Epithelial cell of proximal tubule (primary cell): ENCODE measurements at regions not wholly inside any gene's neighbourhood (a gene's known extent, or its start where the extent isn't known, plus 50 kb on each side); places are given as distances from the start of the nearest gene placed in this dataset.
"Not testable (repeated sequence)": the region's sequence is repeated elsewhere in the genome, so short reads cannot be mapped to it uniquely, and the experiment has no call there.

ENCODE experiments used
- DNase-seq: peaks from one replicate; pipeline ENCODE4 v3.0.0-alpha.2; 2011; ENCODE audit warnings: low read depth
- H3K4me3 ChIP-seq: 2 replicates; pipeline ENCODE4 v1.5.1; 2011; ENCODE audit warnings: low read depth, mild to moderate bottlenecking, low read length
- CTCF ChIP-seq: conservative IDR thresholded peaks from 2 replicates; pipeline ENCODE4 v1.5.1; 2012; ENCODE audit warnings: low read depth, mild to moderate bottlenecking, low read length

- H3K4me3 ChIP-seq = no peak overlapping the region
- no peak for TF ChIP-seq CTCF
- DNase-seq = no peak
Measured at GRCh38 chr17:6274310-6274709, 160.6 kb downstream of the AIPL1 start.

- no peak for DNase-seq
- no peak for TF ChIP-seq CTCF
- no peak overlapping the region for H3K4me3 ChIP-seq
Measured at GRCh38 chr17:6269478-6269877, 165.4 kb downstream of the AIPL1 start.

DNA sequence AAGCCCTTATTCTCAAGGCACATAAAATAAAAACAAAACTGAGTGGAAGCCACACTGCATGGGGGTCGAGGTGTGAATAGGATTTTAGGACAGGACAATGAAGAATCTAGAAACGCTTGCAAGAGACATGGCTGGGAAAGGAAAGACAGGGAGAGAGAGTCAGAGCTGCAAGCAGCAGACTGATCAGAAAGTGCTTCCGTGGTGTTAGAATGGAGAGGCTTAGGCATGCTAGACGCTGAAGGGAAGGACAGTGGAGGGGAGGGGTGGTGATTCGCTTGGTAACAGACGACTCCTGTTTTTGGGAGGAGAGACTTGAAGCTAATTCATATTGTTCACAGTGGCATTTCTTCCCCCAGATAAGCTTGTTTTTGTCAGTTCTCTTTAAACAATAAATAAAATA, 173.5 kb downstream of the AIPL1 start:
- H3K4me3 ChIP-seq = no peak overlapping the region
- no peak for DNase-seq
- no peak for TF ChIP-seq CTCF

DNA sequence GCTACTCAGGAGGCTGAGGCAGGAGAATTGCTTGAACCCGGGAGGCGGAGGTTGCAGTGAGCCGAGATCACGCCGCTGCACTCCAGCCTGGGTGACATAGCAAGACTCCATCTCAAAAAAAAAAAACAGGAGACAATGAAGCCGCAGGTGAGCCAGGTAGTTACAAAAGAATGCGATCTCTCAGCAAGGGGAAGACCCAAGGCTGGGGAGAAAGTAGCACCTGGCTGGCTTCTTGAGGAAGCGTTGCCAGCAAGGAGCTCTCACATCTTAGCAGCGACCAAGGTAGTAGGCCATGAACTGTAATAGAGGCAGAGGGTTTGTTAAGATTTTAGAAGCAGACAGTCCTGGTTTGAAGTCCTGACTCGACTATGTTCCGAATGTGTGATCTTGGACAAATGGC, 175.0 kb downstream of the AIPL1 start:
- no peak for DNase-seq
- H3K4me3 ChIP-seq = no peak overlapping the region
- TF ChIP-seq CTCF = no peak

DNA sequence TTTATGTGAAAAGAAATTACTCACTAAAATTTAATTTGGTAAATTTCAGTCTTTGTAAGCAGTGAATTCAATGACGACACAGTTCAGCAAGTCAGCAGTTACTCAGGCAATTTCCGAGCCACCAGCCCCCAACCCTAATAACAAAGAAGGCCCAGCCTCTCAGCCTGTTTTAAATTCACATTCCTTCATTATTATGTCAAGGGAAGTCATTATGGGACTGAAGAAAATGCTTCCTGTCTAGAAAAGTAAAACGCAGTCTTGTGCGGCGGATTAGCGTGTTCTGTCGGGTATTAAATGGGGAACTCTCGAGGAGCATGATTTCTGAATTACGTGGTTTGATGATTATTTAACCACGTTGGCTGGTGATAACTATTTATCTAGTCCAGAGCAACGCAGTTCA, 177.6 kb downstream of the AIPL1 start:
- DNase-seq = peak; percentile 71
- peak overlapping the region; percentile 15 for H3K4me3 ChIP-seq
- no peak for TF ChIP-seq CTCF

DNA sequence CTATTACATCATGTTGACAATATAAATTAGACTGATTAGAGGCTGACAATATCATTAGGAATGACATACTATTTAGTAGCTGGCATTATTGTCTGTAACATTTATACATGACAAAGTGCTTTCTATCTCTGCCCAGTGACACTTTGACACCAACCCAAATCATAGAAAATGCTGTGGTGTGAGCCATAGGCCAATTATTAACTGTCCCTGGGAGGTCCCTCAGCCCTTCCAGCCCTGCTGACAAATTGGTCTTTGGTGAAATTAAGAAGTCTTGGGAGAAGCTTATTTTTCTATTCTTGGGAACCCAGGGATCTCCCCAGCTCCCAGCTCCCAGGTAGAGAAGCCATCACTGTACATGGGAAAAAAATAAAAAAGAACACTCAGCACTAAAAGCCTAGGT, 179.6 kb downstream of the AIPL1 start:
- DNase-seq = no peak
- no peak overlapping the region for H3K4me3 ChIP-seq
- no peak for TF ChIP-seq CTCF

DNA sequence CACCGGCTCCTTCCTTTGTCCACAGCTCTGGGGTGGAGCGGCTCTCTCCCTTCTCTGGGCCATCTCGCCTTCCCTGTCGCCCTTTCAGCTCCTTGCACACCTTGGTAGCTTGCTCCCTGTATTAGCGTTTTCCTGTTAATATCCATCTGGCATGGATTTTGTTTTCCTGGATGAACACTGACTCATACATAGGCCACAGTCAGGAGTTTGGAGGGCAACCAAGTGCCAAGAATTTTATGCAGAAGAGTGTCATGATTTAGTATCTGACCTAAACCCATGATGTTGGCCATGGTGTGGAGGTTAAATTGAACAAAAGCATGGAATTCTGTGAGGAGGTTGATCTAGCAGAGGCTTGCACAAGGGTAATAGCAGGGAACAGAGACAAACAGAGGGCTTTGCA, 180.9 kb downstream of the AIPL1 start:
- no peak overlapping the region for H3K4me3 ChIP-seq
- no peak for TF ChIP-seq CTCF
- peak; percentile 54 for DNase-seq

GRCh38 chr17:6251640-6252039, 181.5 kb downstream of the WSCD1 start:
- not testable (repeated sequence) for DNase-seq, H3K4me3 ChIP-seq
